ENCODE measurements at regions not wholly inside any gene's neighbourhood (a gene's known extent, or its start where the extent isn't known, plus 50 kb on each side); places are given as distances from the start of the nearest gene placed in this dataset.

- peaks cover 43% of the 10 kb centered on the region for H3K9me3 ChIP-seq (ENCODE audit: low read length)
- no peak overlapping the region for H2AFZ ChIP-seq (ENCODE audit: low read length)
- intact Hi-C loops (cut with micrococcal nuclease; ENCODE audit: unreplicated experiment) (loop anchor here (10.0 kb wide), 2 partner anchors 713 to 717 kb away; no protein-coding TSS in a partner anchor), in situ Hi-C loops (cut with HindIII; ENCODE audit: extremely low pct_ligation_motif_present, low pct_unique_long_range_greater_than_20kb) (no loop called here)
- no peaks in the 10 kb centered on the region for H4K20me1 ChIP-seq (ENCODE audit: insufficient read depth, low read length)
- no peak overlapping the region for H3K4me3 ChIP-seq (replicated peaks in 1 of 3; ENCODE audit: insufficient read depth in 1 of 3, low read depth in 2 of 3, low read length in 3 of 3)
- H3K4me1 ChIP-seq (ENCODE audit: insufficient read depth, low read length): no peaks in the 10 kb centered on the region
- no peak overlapping the region for H3K4me2 ChIP-seq (ENCODE audit: low read depth, low read length)
- CTCF ChIA-PET (ENCODE audit: low intra/inter-chr PET ratio, low total read pairs): no interaction called here
- no peak for TF ChIP-seq ZNF484 (CRISPR knock-in tag; IDR thresholded peaks at IDR 0.05; ENCODE audit: borderline replicate concordance, low read depth)
- peak; percentile 57 for TF ChIP-seq STAG1 (CRISPR knock-in tag; IDR thresholded peaks at IDR 0.05)
- peak; percentile 41 for TF ChIP-seq CTCF (CRISPR knock-in tag; IDR thresholded peaks at IDR 0.05)
- DNase-seq (ENCODE audit: low spot score): peak; percentile 1
- no peaks in the 10 kb centered on the region for H3K36me3 ChIP-seq (replicated peaks in 1 of 2; ENCODE audit: control insufficient read depth in 1 of 2, insufficient read depth in 2 of 2, low read length in 2 of 2)
- BruUV-seq (replicated peaks): no TSS peak
- no peaks in the 10 kb centered on the region for H3K79me2 ChIP-seq (ENCODE audit: insufficient read depth, low read length)
- POLR2A ChIA-PET: no interaction called here
- FAIRE-seq: no peak
- H3K27me3 ChIP-seq (ENCODE audit: control insufficient read depth in 1 of 2, insufficient read depth in 2 of 2, low read length in 2 of 2): no peaks in the 10 kb centered on the region
- no peak overlapping the region for H3K27ac ChIP-seq (ENCODE audit: extremely low read length, insufficient read depth, low read length)
- WGBS (ENCODE audit: low lambda C conversion rate): 2% methylated on average over 4 of the region's 4 CpGs
- H3K9ac ChIP-seq (ENCODE audit: insufficient read depth, low read depth, low read length): no peak overlapping the region
- ATAC-seq: peak; percentile 60; the same call in 2 of the 3 replicates
Observed at GRCh38 chr1:80217377-80217986, 1211.0 kb upstream of the ADGRL4 start.

GRCh38 chr1:80214888-80215540 lies 1208.5 kb upstream of the ADGRL4 start:
- DNase-seq (ENCODE audit: low spot score) (no peak), ATAC-seq (no peak), FAIRE-seq (no peak)
- ChIA-PET POLR2A (no interaction called here), CTCF (ENCODE audit: low intra/inter-chr PET ratio, low total read pairs) (no interaction called here)
- H3K27me3 ChIP-seq (ENCODE audit: control insufficient read depth in 1 of 2, insufficient read depth in 2 of 2, low read length in 2 of 2): no peaks in the 10 kb centered on the region
- peaks cover 48% of the 10 kb centered on the region for H3K9me3 ChIP-seq (ENCODE audit: low read length)
- TF ChIP-seq ELK4 (CRISPR knock-in tag; IDR thresholded peaks at IDR 0.05; ENCODE audit: borderline replicate concordance) (no peak), SALL1 (CRISPR knock-in tag; IDR thresholded peaks at IDR 0.05) (no peak), ZNF800 (CRISPR knock-in tag; IDR thresholded peaks at IDR 0.05) (no peak), MEIS2 (CRISPR knock-in tag; IDR thresholded peaks at IDR 0.05) (no peak), PRMT3 (CRISPR knock-in tag; IDR thresholded peaks at IDR 0.05; ENCODE audit: borderline replicate concordance, low read depth) (no peak), MYC (CRISPR knock-in tag; IDR thresholded peaks at IDR 0.05; ENCODE audit: borderline replicate concordance) (no peak)
- H3K4me3 ChIP-seq (replicated peaks in 1 of 3; ENCODE audit: insufficient read depth in 1 of 3, low read depth in 2 of 3, low read length in 3 of 3): no peak overlapping the region
- 8% methylated on average over 5 of the region's 5 CpGs for WGBS (ENCODE audit: low lambda C conversion rate)
- no peak overlapping the region for H2AFZ ChIP-seq (ENCODE audit: low read length)
- H3K27ac ChIP-seq (ENCODE audit: extremely low read length, insufficient read depth, low read length): no peak overlapping the region
- in situ Hi-C loops (cut with HindIII; ENCODE audit: extremely low pct_ligation_motif_present, low pct_unique_long_range_greater_than_20kb): no loop called here
- H3K36me3 ChIP-seq (replicated peaks in 1 of 2; ENCODE audit: control insufficient read depth in 1 of 2, insufficient read depth in 2 of 2, low read length in 2 of 2): no peaks in the 10 kb centered on the region
- H3K9ac ChIP-seq (ENCODE audit: insufficient read depth, low read depth, low read length): no peak overlapping the region
- no peaks in the 10 kb centered on the region for H3K79me2 ChIP-seq (ENCODE audit: insufficient read depth, low read length)
- intact Hi-C loops (cut with micrococcal nuclease; ENCODE audit: unreplicated experiment): loop anchor here (10.0 kb wide), 2 partner anchors 710 to 720 kb away; no protein-coding TSS in a partner anchor
- no peaks in the 10 kb centered on the region for H3K4me1 ChIP-seq (ENCODE audit: insufficient read depth, low read length)
- H3K4me2 ChIP-seq (ENCODE audit: low read depth, low read length): no peak overlapping the region
- BruUV-seq (replicated peaks): no TSS peak
- no peaks in the 10 kb centered on the region for H4K20me1 ChIP-seq (ENCODE audit: insufficient read depth, low read length)

All from HepG2 (cell line).